GM20000 (cell line): ENCODE measurements at regions not wholly inside any gene's neighbourhood (a gene's known extent, or its start where the extent isn't known, plus 50 kb on each side); places are given as distances from the start of the nearest gene placed in this dataset.

Experiments
- DNase-seq: peaks from one replicate; pipeline ENCODE4 v3.0.0; 2012; ENCODE audit warnings: low spot score
- TF ChIP-seq, protein P1 (sequence below): IDR thresholded peaks from 2 replicates; pipeline ENCODE4 v1.5.1; 2012; ENCODE audit warnings: mild to moderate bottlenecking, control low read depth; ENCODE audit errors: extremely low read depth, missing control alignments

DNA sequence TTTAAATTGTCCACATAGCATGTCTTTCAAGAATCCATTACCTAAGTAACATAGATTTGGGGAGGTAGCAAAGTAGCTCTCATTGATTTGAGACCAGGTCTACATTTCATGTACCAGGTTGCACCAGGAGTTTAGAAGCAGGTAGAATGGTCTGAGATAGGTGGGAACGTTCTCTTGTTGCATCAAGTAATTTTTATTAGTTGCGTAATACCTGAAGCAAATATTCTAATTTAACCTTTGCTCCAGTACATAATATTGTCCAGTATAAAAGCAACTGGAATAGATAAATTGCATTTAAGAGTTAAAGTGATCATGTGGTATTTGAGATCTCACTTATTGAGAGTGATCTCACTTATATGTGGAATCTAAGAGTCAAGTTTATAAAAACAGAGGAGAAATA lies 597.1 kb upstream of the PRMT6 start:
- DNase-seq: no peak
- TF ChIP-seq, protein P1, sequence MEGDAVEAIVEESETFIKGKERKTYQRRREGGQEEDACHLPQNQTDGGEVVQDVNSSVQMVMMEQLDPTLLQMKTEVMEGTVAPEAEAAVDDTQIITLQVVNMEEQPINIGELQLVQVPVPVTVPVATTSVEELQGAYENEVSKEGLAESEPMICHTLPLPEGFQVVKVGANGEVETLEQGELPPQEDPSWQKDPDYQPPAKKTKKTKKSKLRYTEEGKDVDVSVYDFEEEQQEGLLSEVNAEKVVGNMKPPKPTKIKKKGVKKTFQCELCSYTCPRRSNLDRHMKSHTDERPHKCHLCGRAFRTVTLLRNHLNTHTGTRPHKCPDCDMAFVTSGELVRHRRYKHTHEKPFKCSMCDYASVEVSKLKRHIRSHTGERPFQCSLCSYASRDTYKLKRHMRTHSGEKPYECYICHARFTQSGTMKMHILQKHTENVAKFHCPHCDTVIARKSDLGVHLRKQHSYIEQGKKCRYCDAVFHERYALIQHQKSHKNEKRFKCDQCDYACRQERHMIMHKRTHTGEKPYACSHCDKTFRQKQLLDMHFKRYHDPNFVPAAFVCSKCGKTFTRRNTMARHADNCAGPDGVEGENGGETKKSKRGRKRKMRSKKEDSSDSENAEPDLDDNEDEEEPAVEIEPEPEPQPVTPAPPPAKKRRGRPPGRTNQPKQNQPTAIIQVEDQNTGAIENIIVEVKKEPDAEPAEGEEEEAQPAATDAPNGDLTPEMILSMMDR: no peak

DNA sequence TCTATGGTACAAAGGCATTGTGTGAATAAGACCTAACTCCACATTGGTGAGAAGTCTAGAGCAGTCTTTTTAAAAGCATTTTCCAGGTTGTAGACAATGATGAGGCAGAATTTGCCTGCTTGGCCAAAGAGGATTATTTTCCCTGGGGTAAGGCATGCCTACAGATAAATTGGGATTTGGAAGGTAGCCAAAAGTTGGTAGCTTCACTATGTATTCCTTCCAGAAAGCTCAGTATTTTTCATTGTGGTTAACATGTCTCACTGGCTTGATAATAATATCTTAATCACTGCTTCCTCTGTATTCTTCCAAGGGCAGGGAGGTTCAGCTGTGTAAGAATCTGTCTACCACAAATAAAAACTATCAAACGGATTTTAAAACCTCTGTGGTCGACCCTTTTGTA lies 590.8 kb upstream of the PRMT6 start:
- DNase-seq: no peak
- TF ChIP-seq, protein P1: no peak

DNA sequence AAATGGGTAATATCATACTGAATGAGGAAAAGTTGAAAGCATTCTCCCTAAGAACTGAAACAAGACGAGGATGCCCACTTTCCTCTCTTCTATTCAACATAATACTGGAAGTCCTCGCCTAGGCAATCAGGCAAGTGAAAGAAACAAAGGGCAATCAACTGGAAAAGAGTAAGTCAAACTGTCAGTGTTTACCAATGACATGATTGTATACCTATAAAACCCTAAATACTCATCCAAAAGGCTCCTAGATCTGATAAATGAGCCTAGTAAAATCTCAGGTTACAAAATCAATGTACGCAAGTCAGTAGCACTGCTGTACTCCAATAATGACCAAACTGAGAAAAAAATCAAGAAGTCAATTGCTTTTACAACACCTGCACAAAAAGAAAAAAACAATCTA lies 575.8 kb upstream of the PRMT6 start:
- TF ChIP-seq, protein P1: no peak
- no peak for DNase-seq

DNA sequence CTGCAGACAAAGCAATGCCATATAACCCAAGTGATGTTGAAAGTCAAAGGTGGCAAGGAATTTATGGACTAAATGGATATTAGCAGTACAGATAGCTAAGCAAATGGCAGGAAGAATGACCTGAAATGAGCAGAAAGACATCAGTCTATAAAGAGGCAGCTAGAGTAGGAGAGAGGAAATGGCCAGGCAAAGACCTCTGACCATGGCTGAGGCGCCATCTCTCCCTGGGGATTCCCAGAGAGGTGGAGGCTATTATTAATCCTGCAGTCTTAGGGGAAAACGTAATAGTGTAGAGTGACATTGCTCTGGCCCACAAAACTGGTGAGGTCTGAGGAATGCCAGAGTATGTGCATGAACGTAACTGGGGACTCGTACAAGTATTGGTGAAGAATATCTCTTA lies 563.6 kb upstream of the PRMT6 start:
- TF ChIP-seq, protein P1: no peak
- no peak for DNase-seq

DNA sequence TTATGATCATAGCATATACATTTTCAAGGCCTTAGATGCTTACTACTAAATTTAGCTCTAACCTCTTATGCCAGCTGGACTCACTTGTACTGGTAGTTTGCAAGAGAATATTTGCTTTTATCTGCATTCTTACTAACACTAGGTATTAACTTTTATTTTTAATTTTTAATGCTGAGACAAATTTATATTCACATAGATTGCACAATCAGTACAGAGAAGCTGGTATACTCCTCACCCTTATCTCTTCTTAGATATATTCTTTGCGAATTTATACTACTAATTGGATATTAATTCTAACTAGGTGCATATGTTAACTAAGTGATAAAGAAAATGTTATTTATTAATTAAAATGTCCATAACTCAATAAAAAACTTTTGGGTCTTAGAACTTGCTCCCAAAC lies 561.8 kb upstream of the PRMT6 start:
- DNase-seq: no peak
- TF ChIP-seq, protein P1: no peak

DNA sequence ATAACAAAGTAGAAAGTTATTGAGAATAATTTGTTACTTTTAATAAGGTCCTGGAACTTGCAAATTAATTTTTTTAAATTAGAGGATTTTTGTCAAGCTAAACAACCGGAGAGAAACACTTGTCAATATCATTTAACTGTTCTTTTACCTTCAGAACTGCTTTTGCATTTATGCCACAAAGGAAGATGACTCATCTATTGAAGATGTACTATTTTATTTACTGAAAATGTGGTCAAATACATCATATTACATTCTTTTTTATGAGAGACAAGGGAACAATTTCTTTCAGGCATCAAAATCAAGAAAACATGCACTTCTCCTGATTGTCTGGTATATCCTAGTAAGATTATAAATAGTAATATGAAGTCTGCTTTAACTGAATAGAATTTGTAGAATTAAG lies 558.2 kb upstream of the PRMT6 start:
- DNase-seq: no peak
- TF ChIP-seq, protein P1: no peak

DNA sequence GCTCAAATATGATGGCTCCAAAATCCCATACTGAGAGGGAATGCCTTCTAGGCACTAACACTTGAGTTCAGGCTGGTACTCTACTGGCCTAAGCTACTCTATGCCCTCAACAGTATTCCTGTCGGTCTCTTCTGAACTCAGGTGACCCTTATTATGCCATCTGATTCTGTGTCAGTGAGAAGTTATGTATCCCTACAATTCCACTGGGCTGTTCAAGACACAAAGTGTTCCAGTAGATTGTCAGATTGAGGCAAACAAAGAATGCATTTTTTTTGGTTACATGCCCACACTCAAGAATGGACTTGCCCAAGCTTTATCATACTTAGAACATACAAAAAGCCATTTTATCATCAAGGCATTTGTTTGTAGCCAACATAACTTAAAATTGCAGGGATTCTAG lies 553.8 kb upstream of the PRMT6 start:
- TF ChIP-seq, protein P1: no peak
- DNase-seq: no peak
